Gastrocnemius medialis (tissue), 4 donors: ENCODE measurements at regions not wholly inside any gene's neighbourhood (a gene's known extent, or its start where the extent isn't known, plus 50 kb on each side); places are given as distances from the start of the nearest gene placed in this dataset.

Experiments
- CTCF ChIP-seq, 5 experiments: fragments of 450-650 bp in 3 of 5; fragments of 200-600 bp in 2 of 5; sonication (generic) in 2 of 5; IDR thresholded peaks in 4 of 5; conservative IDR thresholded peaks in 1 of 5; 1 replicate in 4 of 5; 2 replicates in 1 of 5; pipeline ENCODE4 v1.5.1; 2016 to 2019; ENCODE audit warnings: antibody characterized with exemption in 5 of 5, mild to moderate bottlenecking in 3 of 5, moderate library complexity in 3 of 5
- POLR2A ChIP-seq, 2 donors: fragments of 450-650 bp; IDR thresholded peaks; one replicate each; pipeline ENCODE4 v1.6.1; 2017; ENCODE audit warnings: antibody characterized with exemption in 2 of 2, mild to moderate bottlenecking in 2 of 2, moderate library complexity in 2 of 2

GRCh38 chr15:95194746-95195145, 963.4 kb downstream of the MCTP2 start:
- TF ChIP-seq CTCF (IDR thresholded peaks at IDR 0.05 in 4 of 5, conservative IDR thresholded peaks at IDR 0.05 in 1 of 5), result no peak
- no peak for TF ChIP-seq POLR2A (IDR thresholded peaks at IDR 0.05)
